ENCODE measurements at regions not wholly inside any gene's neighbourhood (a gene's known extent, or its start where the extent isn't known, plus 50 kb on each side); places are given as distances from the start of the nearest gene placed in this dataset.

DNA sequence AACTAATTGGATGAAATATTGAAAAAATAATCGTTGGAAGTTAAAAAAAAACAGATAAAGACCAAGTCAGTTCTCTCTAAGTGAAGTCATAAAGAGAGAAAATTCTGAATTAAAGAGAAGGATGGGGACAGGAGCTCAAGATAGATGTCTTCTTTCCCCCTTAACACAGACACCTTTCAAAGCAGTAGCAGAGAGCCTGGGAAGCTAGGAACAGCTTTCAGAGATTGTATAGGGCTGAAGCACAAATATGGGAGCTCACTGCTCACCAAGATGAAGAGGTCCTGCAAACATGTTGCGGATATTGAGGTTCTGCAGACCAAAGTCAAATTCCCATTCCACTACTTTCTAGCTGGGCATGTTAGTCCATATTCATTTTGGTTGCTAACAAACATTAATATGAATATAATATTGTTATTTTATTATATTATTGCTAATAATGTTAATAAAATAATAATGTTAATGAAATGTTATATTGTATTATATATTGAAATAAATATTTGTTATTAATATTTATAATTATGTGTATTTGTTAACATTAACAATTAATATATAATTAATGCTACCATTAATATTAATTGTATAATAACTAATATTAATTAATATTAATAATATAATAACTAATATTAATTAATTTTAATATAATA lies 319.1 kb downstream of the OXSM start:
- Histone ChIP-seq H3K4me2 (ENCODE audit: low read length) (no peak overlapping the region), H3K79me2 (replicated peaks; ENCODE audit: insufficient read depth, low read length) (no peaks in the 10 kb centered on the region)
- TF ChIP-seq, protein P1, sequence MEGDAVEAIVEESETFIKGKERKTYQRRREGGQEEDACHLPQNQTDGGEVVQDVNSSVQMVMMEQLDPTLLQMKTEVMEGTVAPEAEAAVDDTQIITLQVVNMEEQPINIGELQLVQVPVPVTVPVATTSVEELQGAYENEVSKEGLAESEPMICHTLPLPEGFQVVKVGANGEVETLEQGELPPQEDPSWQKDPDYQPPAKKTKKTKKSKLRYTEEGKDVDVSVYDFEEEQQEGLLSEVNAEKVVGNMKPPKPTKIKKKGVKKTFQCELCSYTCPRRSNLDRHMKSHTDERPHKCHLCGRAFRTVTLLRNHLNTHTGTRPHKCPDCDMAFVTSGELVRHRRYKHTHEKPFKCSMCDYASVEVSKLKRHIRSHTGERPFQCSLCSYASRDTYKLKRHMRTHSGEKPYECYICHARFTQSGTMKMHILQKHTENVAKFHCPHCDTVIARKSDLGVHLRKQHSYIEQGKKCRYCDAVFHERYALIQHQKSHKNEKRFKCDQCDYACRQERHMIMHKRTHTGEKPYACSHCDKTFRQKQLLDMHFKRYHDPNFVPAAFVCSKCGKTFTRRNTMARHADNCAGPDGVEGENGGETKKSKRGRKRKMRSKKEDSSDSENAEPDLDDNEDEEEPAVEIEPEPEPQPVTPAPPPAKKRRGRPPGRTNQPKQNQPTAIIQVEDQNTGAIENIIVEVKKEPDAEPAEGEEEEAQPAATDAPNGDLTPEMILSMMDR (IDR thresholded peaks at IDR 0.05; ENCODE audit: poor library complexity, severe bottlenecking), result no peak
- TF ChIP-seq TAF1 (IDR thresholded peaks at IDR 0.05; ENCODE audit: low read depth) (no peak), MXI1 (conservative IDR thresholded peaks at IDR 0.05; ENCODE audit: poor library complexity, severe bottlenecking) (no peak), EZH2 (IDR thresholded peaks at IDR 0.05; ENCODE audit: borderline replicate concordance, insufficient read depth, low read length, poor library complexity, severe bottlenecking) (no peak), SMC3 (conservative IDR thresholded peaks at IDR 0.05; ENCODE audit: poor library complexity) (no peak), POLR2AphosphoS5 (IDR thresholded peaks at IDR 0.05) (no peak), RAD21 (conservative IDR thresholded peaks at IDR 0.05) (no peak), EP300 (conservative IDR thresholded peaks at IDR 0.05; ENCODE audit: poor library complexity, severe bottlenecking) (no peak)
- TF ChIP-seq, protein P2, sequence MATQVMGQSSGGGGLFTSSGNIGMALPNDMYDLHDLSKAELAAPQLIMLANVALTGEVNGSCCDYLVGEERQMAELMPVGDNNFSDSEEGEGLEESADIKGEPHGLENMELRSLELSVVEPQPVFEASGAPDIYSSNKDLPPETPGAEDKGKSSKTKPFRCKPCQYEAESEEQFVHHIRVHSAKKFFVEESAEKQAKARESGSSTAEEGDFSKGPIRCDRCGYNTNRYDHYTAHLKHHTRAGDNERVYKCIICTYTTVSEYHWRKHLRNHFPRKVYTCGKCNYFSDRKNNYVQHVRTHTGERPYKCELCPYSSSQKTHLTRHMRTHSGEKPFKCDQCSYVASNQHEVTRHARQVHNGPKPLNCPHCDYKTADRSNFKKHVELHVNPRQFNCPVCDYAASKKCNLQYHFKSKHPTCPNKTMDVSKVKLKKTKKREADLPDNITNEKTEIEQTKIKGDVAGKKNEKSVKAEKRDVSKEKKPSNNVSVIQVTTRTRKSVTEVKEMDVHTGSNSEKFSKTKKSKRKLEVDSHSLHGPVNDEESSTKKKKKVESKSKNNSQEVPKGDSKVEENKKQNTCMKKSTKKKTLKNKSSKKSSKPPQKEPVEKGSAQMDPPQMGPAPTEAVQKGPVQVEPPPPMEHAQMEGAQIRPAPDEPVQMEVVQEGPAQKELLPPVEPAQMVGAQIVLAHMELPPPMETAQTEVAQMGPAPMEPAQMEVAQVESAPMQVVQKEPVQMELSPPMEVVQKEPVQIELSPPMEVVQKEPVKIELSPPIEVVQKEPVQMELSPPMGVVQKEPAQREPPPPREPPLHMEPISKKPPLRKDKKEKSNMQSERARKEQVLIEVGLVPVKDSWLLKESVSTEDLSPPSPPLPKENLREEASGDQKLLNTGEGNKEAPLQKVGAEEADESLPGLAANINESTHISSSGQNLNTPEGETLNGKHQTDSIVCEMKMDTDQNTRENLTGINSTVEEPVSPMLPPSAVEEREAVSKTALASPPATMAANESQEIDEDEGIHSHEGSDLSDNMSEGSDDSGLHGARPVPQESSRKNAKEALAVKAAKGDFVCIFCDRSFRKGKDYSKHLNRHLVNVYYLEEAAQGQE (IDR thresholded peaks at IDR 0.05; ENCODE audit: borderline replicate concordance), result no peak

GRCh38 chr3:26114851-26115250 lies 325.0 kb downstream of the OXSM start:
- no peaks in the 10 kb centered on the region for H3K9me3 ChIP-seq (ENCODE audit: low read length)
- H3F3A ChIP-seq (ENCODE audit: insufficient read depth, low read length, poor library complexity, severe bottlenecking), result no peaks in the 10 kb centered on the region
- no peaks in the 10 kb centered on the region for H3K36me3 ChIP-seq (ENCODE audit: insufficient read depth, low read length)
- no peaks in the 10 kb centered on the region for H4K20me1 ChIP-seq (ENCODE audit: insufficient read depth)
- H3K9ac ChIP-seq (ENCODE audit: low read length), result no peak overlapping the region
- no peak overlapping the region for H3K4me2 ChIP-seq (ENCODE audit: low read length)
- TF ChIP-seq TAF1 (IDR thresholded peaks at IDR 0.05; ENCODE audit: low read depth), result no peak
- TF ChIP-seq, protein P1 (IDR thresholded peaks at IDR 0.05; ENCODE audit: poor library complexity, severe bottlenecking), result no peak
- TF ChIP-seq EP300 (conservative IDR thresholded peaks at IDR 0.05; ENCODE audit: poor library complexity, severe bottlenecking), result no peak
- TF ChIP-seq EZH2 (IDR thresholded peaks at IDR 0.05; ENCODE audit: borderline replicate concordance, insufficient read depth, low read length, poor library complexity, severe bottlenecking), result no peak
- H3K4me3 ChIP-seq (ENCODE audit: low read length), result no peak overlapping the region
- no peaks in the 10 kb centered on the region for H3K27me3 ChIP-seq (ENCODE audit: insufficient read depth, low read depth, low read length)
- no peak overlapping the region for H3K27ac ChIP-seq (ENCODE audit: low read length)
- no peaks in the 10 kb centered on the region for H3K9me2 ChIP-seq (ENCODE audit: insufficient read depth, low read length)
- no peak overlapping the region for H2AFZ ChIP-seq (ENCODE audit: low read depth, low read length)
- H3K79me2 ChIP-seq (replicated peaks; ENCODE audit: insufficient read depth, low read length), result no peaks in the 10 kb centered on the region

More for the DNA sequence above, 319.1 kb downstream of the OXSM start:
- Histone ChIP-seq H4K20me1 (ENCODE audit: insufficient read depth) (no peaks in the 10 kb centered on the region), H3K9me3 (ENCODE audit: low read length) (no peaks in the 10 kb centered on the region), H3K4me3 (ENCODE audit: low read length) (no peak overlapping the region), H3K36me3 (ENCODE audit: insufficient read depth, low read length) (no peaks in the 10 kb centered on the region), H3K9ac (ENCODE audit: low read length) (no peak overlapping the region), H3K27ac (ENCODE audit: low read length) (no peak overlapping the region), H2AFZ (ENCODE audit: low read depth, low read length) (no peak overlapping the region), H3F3A (ENCODE audit: insufficient read depth, low read length, poor library complexity, severe bottlenecking) (no peaks in the 10 kb centered on the region), H3K9me2 (ENCODE audit: insufficient read depth, low read length) (no peaks in the 10 kb centered on the region), H3K27me3 (ENCODE audit: insufficient read depth, low read depth, low read length) (no peaks in the 10 kb centered on the region)

Measured in neural cell (in vitro differentiated cells).